T-helper 2 cell treated with Interferon-gamma antibody and Interleukin-4, amounts not matched to agents 5 μg/mL and 100 μg/mL, for 36 hours (primary cell): ENCODE measurements at regions not wholly inside any gene's neighbourhood (a gene's known extent, or its start where the extent isn't known, plus 50 kb on each side); places are given as distances from the start of the nearest gene placed in this dataset.
A peak's percentile ranks its signal among the peaks of the same experiment; 100 is the strongest.

Source experiments
- DNase-seq: peaks from one replicate; pipeline ENCODE4 v3.0.0; 2021; ENCODE audit warnings: low spot score
- H3K27ac Mint-ChIP-seq: one replicate; pipeline ENCODE4 v1.8.0; 2021; ENCODE audit warnings: mild to moderate bottlenecking, mixed read lengths
- H3K27me3 Mint-ChIP-seq: one replicate; pipeline ENCODE4 v1.8.0; 2021; ENCODE audit warnings: low read depth, mixed read lengths
- H3K36me3 Mint-ChIP-seq: one replicate; pipeline ENCODE4 v1.8.0; 2021; ENCODE audit warnings: low read depth, mixed read lengths
- H3K4me1 Mint-ChIP-seq: one replicate; pipeline ENCODE4 v1.8.0; 2021; ENCODE audit warnings: low read depth, mixed read lengths
- H3K4me3 Mint-ChIP-seq: one replicate; pipeline ENCODE4 v1.8.0; 2022; ENCODE audit warnings: mild to moderate bottlenecking, moderate library complexity, mixed read lengths
- H3K9me3 Mint-ChIP-seq: one replicate; pipeline ENCODE4 v1.8.0; 2021; ENCODE audit warnings: mixed read lengths

DNA sequence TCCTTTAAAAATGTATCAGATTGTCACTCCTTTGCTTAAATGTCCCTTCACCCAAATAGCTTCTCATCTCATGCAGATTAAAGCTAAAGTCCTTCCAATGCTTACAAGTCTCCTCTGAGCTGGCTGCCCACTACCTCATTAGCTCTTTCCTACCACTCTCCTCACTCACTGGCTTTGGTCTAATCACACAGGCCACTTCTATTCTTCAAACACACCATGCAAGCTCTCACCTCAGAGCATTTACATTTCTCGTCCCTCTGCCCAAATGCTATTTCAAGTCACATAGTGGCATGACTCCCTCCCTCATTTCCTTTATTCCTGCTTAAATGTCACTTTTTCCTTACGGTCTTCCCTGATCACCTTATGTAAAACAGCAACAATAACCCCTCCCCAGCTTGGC is 110.6 kb upstream of the CMC1 start:
- no peaks in the 10 kb centered on the region for H3K4me1 Mint-ChIP-seq
- no peaks in the 10 kb centered on the region for H3K9me3 Mint-ChIP-seq
- DNase-seq, result no peak
- no peak overlapping the region for H3K27ac Mint-ChIP-seq
- no peaks in the 10 kb centered on the region for H3K36me3 Mint-ChIP-seq
- peaks cover 4% of the 10 kb centered on the region for H3K27me3 Mint-ChIP-seq
- no peak overlapping the region for H3K4me3 Mint-ChIP-seq

DNA sequence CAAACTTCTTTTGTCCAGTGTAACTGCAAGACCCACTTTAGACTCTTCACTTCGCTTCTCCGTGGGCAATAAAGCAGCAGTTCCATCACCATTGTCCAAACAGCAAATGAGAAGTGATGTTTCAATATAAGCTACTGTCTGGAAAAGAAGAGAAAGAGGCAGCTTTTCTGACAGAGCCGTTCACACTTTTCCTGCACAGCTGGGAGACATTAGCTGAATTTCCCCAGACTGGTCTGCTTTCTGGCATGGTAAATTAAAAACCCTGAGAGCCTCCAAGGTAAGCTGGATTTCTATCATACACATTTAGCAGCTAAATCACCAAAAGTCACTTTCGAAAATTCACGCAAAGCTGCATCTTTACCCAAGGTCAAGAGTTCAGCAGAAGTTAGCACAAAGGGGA is 108.5 kb upstream of the CMC1 start:
- DNase-seq, result no peak
- Mint-ChIP-seq H3K27ac (no peak overlapping the region), H3K4me3 (no peak overlapping the region), H3K9me3 (no peaks in the 10 kb centered on the region), H3K4me1 (no peaks in the 10 kb centered on the region), H3K36me3 (no peaks in the 10 kb centered on the region), H3K27me3 (peaks cover 8% of the 10 kb centered on the region)

DNA sequence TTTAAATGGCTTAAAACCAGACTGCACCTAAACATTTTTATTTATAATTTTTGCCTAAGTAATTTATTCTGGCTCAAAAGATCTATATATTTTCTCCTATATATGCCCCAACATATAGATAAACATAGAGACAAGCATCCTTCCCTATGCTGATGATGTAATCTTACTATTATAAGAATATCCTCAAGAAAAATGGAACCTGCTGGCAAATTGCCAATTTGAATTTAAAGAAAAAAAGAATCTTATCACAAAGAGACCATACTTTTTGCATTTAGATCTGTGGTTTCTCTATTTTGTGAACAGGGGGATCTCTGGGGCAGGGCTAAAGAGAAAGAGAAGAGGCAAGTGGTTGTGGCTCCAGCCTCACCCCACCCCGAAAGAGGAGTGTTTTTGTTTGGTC is 107.2 kb upstream of the CMC1 start:
- no peaks in the 10 kb centered on the region for H3K4me1 Mint-ChIP-seq
- no peaks in the 10 kb centered on the region for H3K9me3 Mint-ChIP-seq
- H3K36me3 Mint-ChIP-seq, result no peaks in the 10 kb centered on the region
- no peak overlapping the region for H3K4me3 Mint-ChIP-seq
- H3K27me3 Mint-ChIP-seq, result peaks cover 8% of the 10 kb centered on the region
- DNase-seq, result no peak
- H3K27ac Mint-ChIP-seq, result no peak overlapping the region

DNA sequence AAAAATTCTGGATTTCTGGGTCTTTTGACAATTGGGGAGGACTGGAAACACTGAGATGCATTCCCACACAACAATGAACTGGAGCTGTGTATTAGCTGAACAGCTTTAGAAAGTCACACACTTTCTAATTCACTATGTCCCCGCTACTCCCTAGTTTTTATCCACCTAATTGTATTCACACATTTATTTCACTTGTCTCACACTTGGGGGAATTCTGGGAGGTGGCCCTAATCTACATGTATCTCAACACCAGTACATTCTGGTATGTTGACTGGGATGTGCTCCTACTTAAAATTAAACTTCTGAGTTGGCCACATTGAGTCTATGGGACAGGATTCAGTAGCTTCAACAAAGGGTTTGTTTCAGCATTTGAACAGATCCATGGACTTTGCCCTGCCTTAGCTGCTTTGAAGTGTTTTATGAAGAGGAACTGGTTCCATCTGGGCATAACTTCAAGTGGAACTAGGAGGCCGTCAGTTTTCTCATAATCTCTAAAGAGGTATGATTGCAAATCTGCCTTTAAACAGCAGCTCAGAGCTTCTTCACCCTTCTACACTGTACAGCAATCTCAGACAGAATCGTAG is 106.5 kb upstream of the CMC1 start:
- Mint-ChIP-seq H3K27ac (no peak overlapping the region), H3K36me3 (no peaks in the 10 kb centered on the region), H3K4me1 (no peaks in the 10 kb centered on the region), H3K27me3 (peaks cover 8% of the 10 kb centered on the region), H3K4me3 (no peak overlapping the region), H3K9me3 (no peaks in the 10 kb centered on the region)
- no peak for DNase-seq

DNA sequence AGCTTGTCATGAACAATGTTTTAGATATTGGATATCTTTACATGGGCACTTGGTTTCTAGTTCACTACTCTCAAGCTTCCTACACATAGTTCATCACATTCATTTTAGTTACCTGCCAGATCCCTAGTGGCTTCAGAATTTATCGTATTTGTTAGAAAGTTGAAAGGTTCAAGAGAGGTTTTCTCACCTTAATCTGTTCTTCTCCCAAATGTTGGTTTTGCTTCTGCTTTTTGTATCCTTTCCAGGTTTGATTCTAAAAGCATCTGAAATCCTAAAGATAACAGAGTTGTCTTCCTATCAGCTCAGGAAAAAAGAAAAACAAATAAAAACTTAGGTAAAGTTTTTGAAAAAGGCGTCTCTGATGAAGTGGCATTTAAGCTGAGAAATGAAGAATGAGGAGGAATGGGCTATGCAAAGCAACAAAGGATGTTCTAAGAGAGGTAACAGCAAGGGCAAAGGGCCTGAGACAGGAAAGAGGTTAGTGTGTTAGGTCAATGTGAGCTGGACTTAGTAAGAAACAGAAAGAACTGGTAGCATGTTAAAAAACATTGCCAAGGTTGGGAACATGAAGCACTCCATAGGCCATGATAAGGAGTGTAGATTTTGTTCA is 104.7 kb upstream of the CMC1 start:
- no peaks in the 10 kb centered on the region for H3K9me3 Mint-ChIP-seq
- H3K27me3 Mint-ChIP-seq, result peaks cover 12% of the 10 kb centered on the region
- H3K27ac Mint-ChIP-seq, result no peak overlapping the region
- H3K4me3 Mint-ChIP-seq, result no peak overlapping the region
- no peaks in the 10 kb centered on the region for H3K4me1 Mint-ChIP-seq
- no peak for DNase-seq
- no peaks in the 10 kb centered on the region for H3K36me3 Mint-ChIP-seq

DNA sequence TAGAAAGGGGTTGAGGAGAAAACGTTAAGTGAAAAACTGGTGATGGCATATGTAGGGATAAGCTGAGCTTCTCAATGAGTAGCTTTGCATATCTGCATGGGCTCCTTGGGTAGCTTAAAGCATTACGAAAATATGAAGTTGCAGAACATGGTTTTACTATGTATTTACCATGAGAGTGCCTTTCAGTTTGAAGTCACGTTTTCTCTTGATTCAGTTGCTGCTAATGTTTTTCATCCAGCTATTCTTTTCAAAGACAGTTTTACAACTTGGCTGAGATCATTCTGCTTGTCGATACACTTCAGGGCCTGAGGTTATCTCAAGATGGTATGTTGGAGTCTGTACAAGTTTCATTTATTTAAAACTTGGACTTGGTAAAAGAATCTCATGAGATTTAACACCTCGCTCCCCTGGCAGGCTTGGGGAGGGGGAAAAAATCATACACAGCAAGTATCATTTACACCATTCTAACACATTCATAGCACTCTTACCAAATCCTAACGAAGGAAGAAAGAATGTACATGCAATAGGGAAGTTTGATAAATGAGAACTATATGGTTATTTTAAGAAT is 103.3 kb upstream of the CMC1 start:
- Mint-ChIP-seq H3K4me1 (no peaks in the 10 kb centered on the region), H3K36me3 (no peaks in the 10 kb centered on the region), H3K27ac (no peak overlapping the region), H3K27me3 (peaks cover 14% of the 10 kb centered on the region), H3K9me3 (no peaks in the 10 kb centered on the region), H3K4me3 (no peak overlapping the region)
- no peak for DNase-seq

DNA sequence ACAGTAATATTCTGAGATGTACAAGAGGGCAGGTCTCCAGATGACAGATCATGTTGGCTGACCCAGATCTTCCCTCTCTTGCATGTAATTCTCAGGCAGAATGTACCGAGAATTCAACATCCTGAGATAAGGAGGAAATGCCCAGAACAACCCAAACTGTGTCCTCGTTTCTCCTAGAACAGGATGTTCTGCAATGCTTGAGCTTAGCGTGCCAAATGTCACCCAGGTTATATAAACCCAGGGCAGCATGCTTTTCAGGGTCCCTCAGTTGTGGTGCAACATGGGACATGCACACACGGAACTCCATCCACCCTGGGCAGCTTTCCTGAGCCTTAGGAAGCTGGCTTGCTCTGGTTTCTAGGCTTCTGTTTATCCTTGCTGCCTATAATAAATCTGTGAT is 102.1 kb upstream of the CMC1 start:
- Mint-ChIP-seq H3K27me3 (peaks cover 13% of the 10 kb centered on the region), H3K4me3 (no peak overlapping the region), H3K4me1 (no peaks in the 10 kb centered on the region), H3K27ac (no peak overlapping the region), H3K9me3 (no peaks in the 10 kb centered on the region), H3K36me3 (no peaks in the 10 kb centered on the region)
- no peak for DNase-seq

DNA sequence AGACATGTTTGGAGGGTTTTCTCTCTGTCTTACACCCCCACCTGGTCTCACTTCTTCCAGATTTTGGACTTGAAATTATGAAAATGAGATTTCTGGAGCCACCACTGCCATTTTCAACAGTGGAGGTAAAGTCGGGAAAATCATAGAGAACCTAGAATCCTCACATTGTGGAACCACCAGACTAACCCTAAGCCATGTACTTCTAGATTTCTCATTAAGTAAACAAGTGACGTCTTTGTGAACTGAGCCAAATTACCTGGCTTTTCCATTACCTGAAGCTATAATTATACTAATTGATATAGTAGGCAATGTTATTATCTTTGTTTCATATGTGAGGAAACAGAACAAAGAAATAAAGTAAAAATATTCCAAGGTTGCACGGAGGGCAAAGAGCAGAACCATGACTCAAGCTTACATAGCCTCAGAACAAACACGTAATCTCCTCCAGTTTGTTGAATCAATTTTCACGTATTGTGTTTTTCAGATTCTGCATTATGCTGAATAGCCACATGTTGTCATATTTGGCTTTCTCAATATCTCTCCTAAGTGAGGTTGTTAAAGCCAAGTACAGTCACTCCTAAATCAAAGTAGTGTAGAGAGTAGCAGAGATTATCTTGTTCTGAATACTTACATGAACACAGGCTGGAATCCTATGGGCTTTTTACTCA is 101.3 kb upstream of the CMC1 start:
- no peaks in the 10 kb centered on the region for H3K4me1 Mint-ChIP-seq
- no peaks in the 10 kb centered on the region for H3K36me3 Mint-ChIP-seq
- H3K9me3 Mint-ChIP-seq, result no peaks in the 10 kb centered on the region
- H3K27me3 Mint-ChIP-seq, result peaks cover 12% of the 10 kb centered on the region
- H3K4me3 Mint-ChIP-seq, result no peak overlapping the region
- no peak overlapping the region for H3K27ac Mint-ChIP-seq
- no peak for DNase-seq

DNA sequence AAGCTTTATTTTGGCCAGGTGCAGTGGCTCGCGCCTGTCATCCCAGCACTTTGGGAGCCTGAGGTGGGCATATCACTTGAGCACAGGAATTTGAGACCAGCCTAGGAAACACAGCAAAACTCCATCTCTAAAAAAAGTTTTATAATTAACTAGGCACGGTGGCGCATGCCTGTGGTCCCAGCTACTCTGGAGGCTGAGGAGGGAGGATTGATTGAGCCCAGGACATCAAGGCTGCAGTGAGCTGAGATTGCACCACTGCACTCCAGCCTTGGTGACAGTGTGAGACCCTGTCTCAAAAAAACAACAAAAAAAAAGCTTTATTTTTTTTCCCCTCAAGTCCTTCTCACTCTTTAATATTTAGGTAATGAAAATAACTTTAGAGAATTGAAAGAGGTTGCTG is 100.8 kb upstream of the CMC1 start:
- no peak overlapping the region for H3K27ac Mint-ChIP-seq
- H3K4me3 Mint-ChIP-seq, result no peak overlapping the region
- DNase-seq, result no peak
- no peaks in the 10 kb centered on the region for H3K4me1 Mint-ChIP-seq
- no peaks in the 10 kb centered on the region for H3K36me3 Mint-ChIP-seq
- H3K9me3 Mint-ChIP-seq, result no peaks in the 10 kb centered on the region
- peaks cover 12% of the 10 kb centered on the region for H3K27me3 Mint-ChIP-seq

DNA sequence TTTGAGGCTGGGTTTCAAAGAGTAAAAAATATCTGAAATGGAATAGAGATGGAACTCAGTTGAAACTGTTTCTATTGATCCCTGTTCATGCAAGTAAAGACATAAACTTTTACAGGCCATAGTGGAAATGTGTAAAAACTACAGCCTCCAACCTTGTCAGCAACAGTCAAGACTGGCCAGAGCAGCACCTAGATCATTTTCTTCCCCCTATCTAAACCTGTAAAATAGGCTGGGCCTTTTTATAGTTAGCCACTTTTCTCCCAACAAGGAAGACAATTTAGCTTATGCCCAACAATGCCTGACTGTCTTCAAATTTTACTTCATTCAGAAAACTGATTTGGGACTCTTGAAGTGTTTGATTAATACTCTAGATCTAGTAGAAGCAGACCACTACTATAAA is 91.5 kb upstream of the CMC1 start:
- Mint-ChIP-seq H3K9me3 (peaks cover 3% of the 10 kb centered on the region), H3K27me3 (peaks cover 5% of the 10 kb centered on the region), H3K4me1 (peaks cover 5% of the 10 kb centered on the region), H3K36me3 (no peaks in the 10 kb centered on the region), H3K4me3 (no peak overlapping the region), H3K27ac (no peak overlapping the region)
- DNase-seq, result no peak

DNA sequence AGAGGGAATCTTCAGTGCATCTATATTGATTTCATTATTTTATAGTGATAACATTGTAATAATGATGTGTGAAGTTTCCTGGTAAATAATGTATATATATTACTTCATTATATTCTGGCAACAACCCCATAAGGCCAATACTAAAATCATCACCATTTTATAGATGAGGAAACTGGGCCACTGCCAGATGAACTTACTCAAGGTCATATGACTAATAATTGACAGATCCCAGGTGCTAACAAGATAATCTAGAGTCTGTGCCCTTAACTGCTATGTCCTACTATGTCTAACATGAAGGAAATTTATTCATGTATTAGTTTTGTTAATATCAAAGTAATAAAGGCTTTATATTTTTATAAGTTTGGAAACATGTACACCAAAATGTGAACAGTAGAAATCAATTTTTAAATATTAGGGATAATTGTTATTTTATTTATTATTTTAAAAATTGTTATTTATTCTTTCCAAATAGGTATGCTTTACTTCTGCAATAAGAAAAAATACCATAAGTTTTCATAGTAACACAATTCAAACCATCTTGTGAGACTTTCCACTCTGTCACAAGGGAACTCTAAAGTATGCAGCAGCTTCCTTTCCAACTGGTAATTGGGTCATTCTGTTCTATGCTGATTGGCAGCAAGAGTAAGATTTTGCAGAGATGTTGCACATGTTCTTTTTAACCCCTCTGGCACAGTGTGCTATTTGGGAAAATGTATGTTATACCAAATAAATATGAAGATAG is 90.8 kb upstream of the CMC1 start:
- H3K27me3 Mint-ChIP-seq, result peaks cover 9% of the 10 kb centered on the region
- no peak for DNase-seq
- H3K4me3 Mint-ChIP-seq, result no peak overlapping the region
- no peak overlapping the region for H3K27ac Mint-ChIP-seq
- peaks cover 5% of the 10 kb centered on the region for H3K4me1 Mint-ChIP-seq
- peaks cover 3% of the 10 kb centered on the region for H3K9me3 Mint-ChIP-seq
- H3K36me3 Mint-ChIP-seq, result no peaks in the 10 kb centered on the region

DNA sequence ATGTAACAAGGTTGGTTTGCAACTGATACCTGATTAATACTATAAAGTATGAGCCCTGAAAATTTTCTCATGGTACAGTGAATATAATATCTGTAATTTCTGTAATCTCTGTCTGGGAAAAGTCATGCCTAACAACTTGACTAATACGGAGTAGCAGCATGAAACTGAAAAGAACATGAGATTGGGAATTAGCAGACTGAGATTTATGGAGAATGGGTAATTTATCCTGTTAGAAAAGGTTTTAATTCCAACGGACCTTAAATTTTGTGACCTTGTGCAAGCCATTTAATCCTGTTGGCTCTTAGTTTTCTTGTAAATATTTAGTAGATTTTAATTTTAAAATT is 90.2 kb upstream of the CMC1 start:
- Mint-ChIP-seq H3K4me3 (no peak overlapping the region), H3K36me3 (no peaks in the 10 kb centered on the region), H3K27ac (no peak overlapping the region), H3K9me3 (peaks cover 3% of the 10 kb centered on the region), H3K4me1 (peaks cover 5% of the 10 kb centered on the region), H3K27me3 (peaks cover 6% of the 10 kb centered on the region)
- no peak for DNase-seq

DNA sequence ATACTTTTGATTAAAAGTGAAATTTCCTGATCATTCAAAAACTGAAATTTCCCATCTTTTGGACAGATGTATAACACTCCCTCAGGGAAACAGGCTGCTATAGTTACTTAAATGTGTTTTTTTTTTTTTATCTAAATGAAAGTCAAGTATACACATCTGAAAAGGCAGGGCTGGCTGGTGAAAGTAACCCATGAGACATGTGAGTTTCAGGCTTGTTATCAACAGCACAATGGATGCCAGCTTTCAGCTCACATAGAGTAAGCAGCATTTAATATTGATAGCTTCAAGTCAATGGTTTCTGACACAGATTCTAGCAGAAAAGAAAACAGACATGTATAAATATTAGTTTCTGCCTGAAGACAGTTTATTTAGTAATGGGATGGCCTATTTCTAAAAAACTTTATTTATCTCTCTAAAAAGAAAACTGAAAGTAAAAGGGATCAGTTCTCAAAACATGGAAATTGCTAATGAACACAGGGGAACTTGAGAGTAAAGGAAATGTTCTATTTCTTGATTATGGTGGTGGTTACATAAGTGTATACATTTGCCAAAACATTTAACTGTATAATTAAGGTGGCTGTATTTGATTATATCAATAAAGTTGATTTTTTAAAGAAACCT is 89.7 kb upstream of the CMC1 start:
- H3K4me1 Mint-ChIP-seq, result peaks cover 5% of the 10 kb centered on the region

DNA sequence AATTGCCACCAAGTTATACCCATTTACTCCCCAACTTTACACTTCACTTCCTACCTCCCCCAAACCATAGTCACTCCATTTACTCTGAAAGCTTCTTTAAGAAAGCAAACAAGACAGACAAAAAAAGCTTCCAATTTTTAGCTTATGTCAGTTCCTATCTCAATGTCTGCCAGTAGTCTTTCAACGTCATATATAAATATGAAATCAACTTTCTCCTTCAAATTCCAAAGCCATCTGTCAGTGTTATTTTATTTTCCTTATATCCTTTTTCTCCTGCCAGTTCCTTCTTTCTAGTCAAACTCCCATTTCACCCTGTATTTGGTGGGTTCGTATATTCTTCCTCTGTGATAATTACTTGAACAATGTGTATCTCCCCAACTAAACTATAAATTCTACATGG is 85.8 kb upstream of the CMC1 start:
- Mint-ChIP-seq H3K9me3 (peaks cover 24% of the 10 kb centered on the region), H3K27ac (no peak overlapping the region)

More for the DNA sequence above, 89.7 kb upstream of the CMC1 start:
- Mint-ChIP-seq H3K27ac (peak overlapping the region; percentile 31), H3K27me3 (peaks cover 4% of the 10 kb centered on the region), H3K4me3 (peak overlapping the region; percentile 55), H3K36me3 (no peaks in the 10 kb centered on the region), H3K9me3 (peaks cover 3% of the 10 kb centered on the region)
- no peak for DNase-seq

More for the DNA sequence above, 85.8 kb upstream of the CMC1 start:
- DNase-seq, result no peak
- peaks cover 5% of the 10 kb centered on the region for H3K4me1 Mint-ChIP-seq
- H3K4me3 Mint-ChIP-seq, result no peak overlapping the region
- H3K36me3 Mint-ChIP-seq, result peaks cover 1% of the 10 kb centered on the region
- peaks cover 7% of the 10 kb centered on the region for H3K27me3 Mint-ChIP-seq
